ENCODE measurements at regions not wholly inside any gene's neighbourhood (a gene's known extent, or its start where the extent isn't known, plus 50 kb on each side); places are given as distances from the start of the nearest gene placed in this dataset.
"Not testable (repeated sequence)": the region's sequence is repeated elsewhere in the genome, so short reads cannot be mapped to it uniquely, and the experiment has no call there.

- no peak for DNase-seq
Measured at GRCh38 chr6:137787016-137787415, 80.0 kb upstream of the TNFAIP3 start.

GRCh38 chr6:137788248-137788647 is 78.8 kb upstream of the TNFAIP3 start:
- no peak for DNase-seq

GRCh38 chr6:137791281-137792159 is 75.5 kb upstream of the TNFAIP3 start:
- no peak for DNase-seq

DNA sequence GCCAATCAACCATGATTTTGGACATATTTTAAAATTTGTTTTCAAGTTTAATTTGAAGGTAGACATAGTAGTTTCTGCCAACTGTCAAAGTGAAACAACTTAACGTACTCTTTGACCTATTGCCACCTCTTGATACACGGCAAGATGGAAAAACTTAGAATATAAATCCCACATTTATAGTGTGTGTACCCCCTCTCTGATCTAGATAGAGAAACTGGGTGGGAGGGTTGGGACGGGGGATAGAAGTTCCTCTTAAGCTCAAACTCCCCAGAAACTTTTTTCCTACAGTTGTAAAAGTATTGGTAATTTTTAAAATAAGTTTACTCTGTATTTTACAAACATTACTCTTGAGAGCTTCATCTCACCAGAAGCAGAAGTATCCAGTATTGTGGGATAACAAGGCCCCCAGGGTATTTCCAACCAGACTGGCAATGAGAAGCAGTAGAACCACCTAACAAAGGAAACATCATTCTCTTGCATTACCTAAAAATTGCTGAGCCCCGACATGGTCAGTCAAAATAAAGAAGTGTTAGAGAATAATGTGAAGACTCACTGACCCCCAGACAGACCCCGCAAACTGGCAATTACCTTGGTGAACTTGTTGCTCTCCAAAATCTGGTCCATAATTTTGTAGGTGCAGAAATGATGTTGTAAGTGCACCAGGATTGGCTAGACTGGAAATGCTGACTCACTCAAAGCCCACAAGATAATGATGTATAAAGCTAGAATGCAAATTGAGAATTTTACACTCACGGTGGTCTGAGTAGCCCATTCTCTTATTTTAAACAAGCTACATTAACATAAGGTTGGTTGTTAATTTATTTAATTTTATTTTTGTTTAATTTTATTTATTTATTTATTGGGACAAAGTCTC is 74.7 kb upstream of the TNFAIP3 start:
- no peak for DNase-seq

GRCh38 chr6:137793805-137794515 is 73.1 kb upstream of the TNFAIP3 start:
- no peak for DNase-seq

- DNase-seq, result no peak
Measured at GRCh38 chr6:137794516-137795201, 72.4 kb upstream of the TNFAIP3 start.

GRCh38 chr6:137795501-137795900 is 71.6 kb upstream of the TNFAIP3 start:
- DNase-seq, result no peak

DNA sequence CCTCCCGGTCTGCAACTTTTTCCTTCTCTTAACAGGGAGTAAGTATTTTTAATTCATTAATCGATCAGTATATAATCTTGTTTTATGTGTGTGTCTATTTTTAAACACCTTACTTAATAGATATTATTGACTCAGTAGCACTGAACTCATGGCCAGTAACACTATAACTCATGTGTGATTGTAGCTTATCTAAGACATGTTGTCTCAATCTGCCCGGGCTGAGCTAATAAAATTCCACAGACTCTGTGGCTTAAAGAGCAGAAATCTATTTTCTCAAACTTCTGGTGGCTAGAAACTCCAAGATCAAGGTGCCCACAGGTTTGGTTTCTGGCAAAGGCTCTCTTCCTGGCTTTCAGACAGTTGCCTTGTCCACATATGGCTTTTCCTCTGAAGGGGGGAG is 68.8 kb upstream of the TNFAIP3 start:
- no peak for DNase-seq

DNA sequence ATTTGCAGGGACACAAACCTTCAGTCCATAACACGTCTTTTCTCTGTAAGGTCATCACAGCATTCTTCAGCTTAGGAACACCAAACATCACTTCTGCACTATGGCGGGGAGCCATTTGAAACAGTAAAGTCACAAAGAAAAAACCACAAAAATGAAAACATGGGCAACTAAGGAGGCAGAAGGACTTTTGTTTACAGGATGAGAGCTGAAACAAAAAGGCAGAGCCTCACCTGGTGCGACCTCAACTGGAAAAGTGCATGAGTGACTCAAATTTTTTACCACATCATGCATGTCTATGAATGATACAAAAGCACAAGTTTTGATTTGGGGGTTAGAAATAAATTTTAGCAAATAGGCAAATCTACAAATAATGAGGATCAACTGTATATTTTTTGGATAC is 68.2 kb upstream of the TNFAIP3 start:
- no peak for DNase-seq

DNA sequence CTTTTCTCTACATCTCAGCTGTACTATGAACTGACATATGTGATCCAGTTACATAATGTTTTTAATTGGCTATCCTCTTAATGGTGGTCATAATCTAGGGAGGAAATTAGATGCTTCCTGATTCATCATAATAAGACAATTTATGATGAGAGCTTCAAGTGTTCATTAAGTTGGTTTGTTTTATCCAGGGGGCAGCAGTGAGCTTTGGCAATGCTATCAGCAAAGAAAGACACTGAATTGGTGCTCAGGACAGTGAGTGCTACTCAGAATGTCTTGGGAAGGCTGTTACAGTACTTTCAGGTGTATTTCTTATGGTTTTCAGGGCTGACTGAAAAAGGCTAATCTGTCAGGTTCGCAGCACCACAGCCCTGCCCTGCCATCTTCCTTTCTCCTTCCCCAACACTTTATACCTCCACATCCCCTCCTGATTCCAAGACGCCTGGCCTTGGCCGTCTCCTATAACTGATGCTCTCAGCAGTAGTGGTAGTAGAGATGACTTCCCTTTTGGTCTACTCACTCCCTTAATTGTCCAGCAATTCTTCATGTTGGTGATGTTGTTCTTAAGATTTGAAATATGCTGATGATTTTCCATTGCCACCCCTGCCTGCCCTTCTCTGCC is 67.0 kb upstream of the TNFAIP3 start:
- peak; percentile 55 to 65 for DNase-seq

- no peak for DNase-seq
Measured at GRCh38 chr6:137800762-137801161, 66.3 kb upstream of the TNFAIP3 start.

GRCh38 chr6:137801352-137802114 is 65.5 kb upstream of the TNFAIP3 start:
- DNase-seq, result no peak

DNA sequence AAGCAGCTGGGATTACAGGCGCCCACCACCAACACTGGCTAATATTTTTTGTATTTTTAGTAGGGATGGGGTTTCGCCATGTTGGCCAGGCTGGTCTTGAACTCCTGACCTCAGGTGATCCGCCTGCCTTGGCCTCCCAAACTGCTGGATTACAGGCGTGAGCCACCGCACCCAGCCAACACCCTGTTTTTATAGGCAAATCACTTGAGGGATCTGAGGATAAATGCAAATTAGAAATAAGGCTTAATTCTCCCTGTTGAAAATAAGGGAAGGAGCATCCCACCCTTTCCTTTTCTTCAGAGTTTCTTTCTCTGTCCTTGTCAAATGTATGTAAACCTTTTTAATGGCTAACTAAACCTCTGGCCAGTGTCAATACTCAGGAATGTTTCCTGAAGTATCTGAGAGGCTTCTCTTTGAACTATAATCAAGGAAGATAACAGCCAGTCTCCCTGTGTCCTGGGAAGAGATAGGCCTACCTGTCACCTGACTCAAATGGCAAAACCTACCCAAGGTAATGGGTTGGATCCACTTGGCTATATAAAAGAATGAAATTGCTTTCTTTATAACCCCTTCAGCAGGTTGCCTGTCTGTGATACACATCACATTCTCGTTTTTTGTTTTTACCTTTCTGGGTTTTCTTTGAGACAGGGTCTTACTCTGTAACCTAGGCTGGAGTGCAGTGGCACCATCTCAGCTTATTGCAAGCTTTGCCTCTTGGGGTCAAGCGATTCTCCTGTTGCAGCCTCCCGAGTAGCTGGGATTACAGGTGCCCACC is 64.5 kb upstream of the TNFAIP3 start:
- DNase-seq, result no peak

DNA sequence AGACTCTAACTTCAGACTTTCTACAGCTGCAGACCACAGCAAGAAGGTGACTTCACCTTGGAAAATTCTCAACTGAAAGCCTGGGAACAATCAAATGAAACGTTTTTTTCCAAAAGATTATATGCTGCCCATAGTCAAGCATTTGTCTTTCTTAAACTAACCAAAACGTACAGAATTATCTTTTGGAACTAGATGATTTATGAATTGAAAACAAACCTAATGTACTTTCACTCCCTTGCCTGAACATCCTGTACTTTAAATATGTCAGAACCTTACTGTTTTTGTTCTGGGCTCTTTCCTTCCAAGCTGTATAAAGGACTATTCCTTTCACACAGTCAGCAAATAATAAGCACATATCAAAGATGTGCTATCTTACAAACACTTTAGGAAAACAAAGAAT is 62.4 kb upstream of the TNFAIP3 start:
- DNase-seq, result no peak

DNA sequence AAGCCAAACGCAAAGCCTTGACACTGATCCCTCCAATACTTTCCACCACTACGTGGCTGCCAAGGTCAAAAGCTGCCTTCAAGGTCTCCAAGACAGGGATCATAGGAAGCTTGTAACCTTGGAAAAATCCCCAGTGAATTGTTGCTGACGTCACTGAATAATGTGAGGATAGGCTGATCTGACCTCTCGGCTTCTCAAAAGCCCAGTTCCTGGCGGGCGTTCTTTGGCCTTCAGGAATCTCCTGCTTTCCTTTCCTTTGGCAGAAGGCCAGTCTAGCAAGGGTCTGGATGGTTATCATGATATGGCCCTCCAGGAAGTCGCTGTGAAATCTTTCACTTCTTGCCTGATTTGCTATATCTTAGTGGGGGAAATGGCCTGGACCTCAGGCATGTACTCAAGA is 61.4 kb upstream of the TNFAIP3 start:
- DNase-seq, result no peak

- DNase-seq, result no peak
Measured at GRCh38 chr6:137806914-137807682, 60.0 kb upstream of the TNFAIP3 start.

GRCh38 chr6:137808191-137808590 is 58.9 kb upstream of the TNFAIP3 start:
- DNase-seq, result no peak

GRCh38 chr6:137808836-137809315 is 58.2 kb upstream of the TNFAIP3 start:
- no peak for DNase-seq

DNA sequence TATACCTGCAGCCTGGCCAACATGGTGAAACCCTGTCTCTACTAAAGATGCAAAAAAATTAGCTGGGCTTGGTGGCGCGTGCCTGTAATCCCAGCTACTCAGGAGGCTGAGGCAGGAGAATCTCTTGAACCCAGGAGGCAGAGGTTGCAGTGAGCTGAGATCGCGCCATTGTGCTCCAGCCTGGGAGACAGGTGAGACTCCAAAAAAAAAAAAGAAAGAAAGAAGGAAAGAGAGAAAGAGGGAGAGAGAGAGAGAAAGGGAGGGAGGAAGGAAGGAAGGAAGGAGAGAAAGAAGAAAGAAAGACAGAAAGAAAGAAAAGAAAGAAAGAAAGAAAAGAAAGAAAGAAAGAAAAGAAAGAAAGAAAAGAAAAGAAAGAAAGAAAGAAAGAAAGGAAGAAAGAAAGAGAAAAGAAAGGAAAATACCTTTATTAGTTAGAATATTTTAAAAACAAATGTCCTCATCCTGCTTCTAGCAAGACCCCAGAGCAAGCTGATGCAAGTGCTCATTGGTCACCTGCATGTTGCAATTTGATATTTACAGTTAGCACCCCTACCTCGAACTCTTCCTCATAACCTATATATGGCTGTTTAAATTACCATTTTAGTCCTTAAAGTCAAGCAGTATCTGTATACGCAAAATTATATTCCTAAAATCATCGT is 57.0 kb upstream of the TNFAIP3 start:
- DNase-seq, result not testable (repeated sequence)
